ENCODE measurements at regions not wholly inside any gene's neighbourhood (a gene's known extent, or its start where the extent isn't known, plus 50 kb on each side); places are given as distances from the start of the nearest gene placed in this dataset. TPM values are rescaled to one million over a fixed set of nuclear protein-coding genes. Genes with fewer than 3 reads are reported as not detected.

DNA sequence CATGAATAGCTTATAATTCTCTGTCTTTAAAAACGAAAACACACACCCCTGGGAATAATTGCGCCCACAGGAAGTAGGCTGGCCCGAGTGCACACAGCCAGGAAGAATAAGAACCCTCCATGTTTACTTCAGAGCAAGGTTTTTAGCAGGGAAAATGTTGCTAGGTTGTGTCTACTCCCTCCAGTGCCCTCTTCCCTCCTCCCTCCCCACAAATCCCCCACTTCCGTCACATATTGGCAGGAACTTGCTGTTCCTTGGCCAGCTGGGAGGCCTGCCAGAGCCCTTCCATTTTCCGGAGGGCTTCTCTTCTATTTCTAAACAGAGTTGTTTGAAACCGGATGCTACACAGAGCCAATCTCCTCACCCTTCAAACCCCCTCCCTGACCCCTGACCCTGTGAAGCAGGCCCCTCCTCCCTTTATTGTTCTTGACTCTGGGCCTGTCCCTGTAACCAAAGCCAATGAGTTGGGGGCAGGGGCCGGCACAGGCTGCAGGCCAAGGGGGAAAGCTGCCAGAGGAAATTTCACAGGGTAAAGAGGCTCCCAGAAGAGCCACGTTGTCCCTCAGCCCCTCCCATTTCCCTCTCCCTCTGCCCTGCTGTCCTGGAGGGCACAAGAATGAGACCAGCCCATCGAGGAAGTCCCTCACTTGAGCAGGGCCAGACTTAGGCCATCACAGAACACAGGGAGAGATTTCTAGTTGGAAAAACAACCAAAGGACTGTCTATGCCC is 49.8 kb upstream of the LGALSL start:
- Histone ChIP-seq H3K4ac (ENCODE audit: low read length) (no peak overlapping the region), H3K27me3 (ENCODE audit: control insufficient read depth in 3 of 3, insufficient read depth in 3 of 3, low read depth in 1 of 3, low read length in 3 of 3) (no peaks in the 10 kb centered on the region), H4K8ac (ENCODE audit: low read depth, low read length) (no peak overlapping the region), H3K9ac (ENCODE audit: low read depth, low read length, poor library complexity) (no peak overlapping the region), H3K27ac (replicated peaks; ENCODE audit: low read length) (peak overlapping the region; percentile 99), H2BK120ac (ENCODE audit: low read depth, low read length) (peak overlapping the region; percentile 92), H2AFZ (ENCODE audit: low read length) (peak overlapping the region; percentile 74), H3K18ac (ENCODE audit: low read length) (peak overlapping the region; percentile 96), H3K79me1 (ENCODE audit: low read depth, low read length) (no peaks in the 10 kb centered on the region), H3K4me2 (ENCODE audit: insufficient read depth, low read length, poor library complexity, severe bottlenecking) (peak overlapping the region; percentile 65), H4K91ac (ENCODE audit: low read depth, low read length, poor library complexity) (peak overlapping the region; percentile 99), H2BK5ac (ENCODE audit: low read length) (peak overlapping the region; percentile 44), H2BK15ac (ENCODE audit: low read length) (no peak overlapping the region), H2BK12ac (ENCODE audit: low read length) (no peak overlapping the region), H3K4me3 (ENCODE audit: low read length in 2 of 2) (peak overlapping the region; percentile 20 to 34), H3K4me1 (ENCODE audit: control insufficient read depth in 2 of 2, insufficient read depth in 1 of 2, low read depth in 1 of 2, low read length in 2 of 2) (peaks cover 43 to 55% of the 10 kb centered on the region in 2 donors), H3K14ac (ENCODE audit: low read length) (no peak overlapping the region), H3K36me3 (replicated peaks in 1 of 2; ENCODE audit: control insufficient read depth in 2 of 2, insufficient read depth in 2 of 2, low read length in 2 of 2) (no peaks in the 10 kb centered on the region), H3K23ac (ENCODE audit: low read depth, low read length, poor library complexity) (no peak overlapping the region), H2AK5ac (ENCODE audit: low read depth, low read length) (no peak overlapping the region), H3K9me3 (replicated peaks in 1 of 2; ENCODE audit: control insufficient read depth in 2 of 2, insufficient read depth in 1 of 2, low read depth in 1 of 2, low read length in 2 of 2) (no peaks in the 10 kb centered on the region)
- WGBS, 2 donors (ENCODE audit: extremely low coverage in 2 of 2, insufficient read length in 2 of 2, insufficient replicate concordance in 1 of 2) = no CpG with 5 or more reads among the region's 9 CpGs
- DNase-seq (ENCODE audit: low spot score) = peak; percentile 92

Small RNAs in the stretch of these regions (small RNA-seq; reads per million reads assigned to genes)
- gene AC012368.3 (ENCODE audit: insufficient read depth) = not detected
- not detected for gene MIR4433B (ENCODE audit: insufficient read depth)

Data from neuronal stem cell (in vitro differentiated cells).